ENCODE measurements at regions not wholly inside any gene's neighbourhood (a gene's known extent, or its start where the extent isn't known, plus 50 kb on each side); places are given as distances from the start of the nearest gene placed in this dataset.
"Not testable (repeated sequence)": the region's sequence is repeated elsewhere in the genome, so short reads cannot be mapped to it uniquely, and the experiment has no call there.

- TF ChIP-seq CTCF, EP300 (IDR thresholded peaks at IDR 0.05): not testable (repeated sequence)
Measured at GRCh38 chr12:63427969-63428368, 240.3 kb downstream of the DPY19L2 start.
